Ishikawa (cell line): ENCODE measurements at regions not wholly inside any gene's neighbourhood (a gene's known extent, or its start where the extent isn't known, plus 50 kb on each side); places are given as distances from the start of the nearest gene placed in this dataset.

ENCODE experiments used
- CEBPB ChIP-seq: IDR thresholded peaks from 2 replicates; pipeline ENCODE4 v1.6.1; 2012
- EGR1 ChIP-seq: IDR thresholded peaks from 2 replicates; pipeline ENCODE4 v1.6.1; 2012
- EP300 ChIP-seq: IDR thresholded peaks from 2 replicates; pipeline ENCODE4 v1.6.1; 2012; ENCODE audit warnings: borderline replicate concordance
- FOXM1 ChIP-seq: IDR thresholded peaks from 2 replicates; pipeline ENCODE4 v1.6.1; 2012; ENCODE audit warnings: low read depth, borderline replicate concordance
- NFIC ChIP-seq: IDR thresholded peaks from 2 replicates; pipeline ENCODE4 v1.6.1; 2012
- RAD21 ChIP-seq: IDR thresholded peaks from 2 replicates; pipeline ENCODE4 v1.6.1; 2012; ENCODE audit warnings: low read depth
- TAF1 ChIP-seq: IDR thresholded peaks from 2 replicates; pipeline ENCODE4 v1.6.1; 2012; ENCODE audit warnings: low read depth, mild to moderate bottlenecking
- TCF12 ChIP-seq: IDR thresholded peaks from 2 replicates; pipeline ENCODE4 v1.6.1; 2012; ENCODE audit warnings: low read depth
- TEAD4 ChIP-seq: IDR thresholded peaks from 2 replicates; pipeline ENCODE4 v1.6.1; 2012
- YY1 ChIP-seq: IDR thresholded peaks from 2 replicates; pipeline ENCODE4 v1.6.1; 2012; ENCODE audit warnings: low read depth
- ZBTB7A ChIP-seq: IDR thresholded peaks from 2 replicates; pipeline ENCODE4 v1.6.1; 2012; ENCODE audit warnings: low read depth
- TF ChIP-seq, protein P1 (sequence below): IDR thresholded peaks from 2 replicates; pipeline ENCODE4 v1.6.1; 2012
- TF ChIP-seq, protein P2 (sequence below): IDR thresholded peaks from 2 replicates; pipeline ENCODE4 v1.6.1; 2012; ENCODE audit warnings: low read depth, mild to moderate bottlenecking

DNA sequence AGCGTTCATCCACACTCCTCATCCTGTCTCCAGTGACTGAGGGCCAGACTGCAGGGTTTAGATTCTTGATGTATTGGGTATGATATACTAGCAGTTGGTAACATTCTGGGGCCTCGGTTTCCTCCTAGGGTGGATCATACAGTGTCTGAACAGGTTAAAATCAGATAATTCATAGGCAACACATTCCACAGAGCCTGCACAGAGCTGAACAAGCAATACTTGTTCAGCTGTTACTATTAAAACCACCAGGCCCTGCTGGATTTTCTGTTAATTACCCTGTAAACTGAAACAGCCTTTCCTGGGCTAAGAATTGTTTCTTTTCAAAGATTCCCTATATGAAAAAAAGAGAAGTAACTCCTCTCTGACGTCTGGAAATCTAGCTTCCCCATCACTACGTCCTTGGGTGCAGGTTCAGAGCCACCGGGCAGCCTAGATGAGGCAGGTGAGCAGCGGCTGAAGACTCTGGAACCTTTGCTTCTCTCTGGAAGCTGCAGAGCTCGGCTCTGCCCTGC is 1313.5 kb upstream of the WWC1 start:
- TF ChIP-seq, protein P1, sequence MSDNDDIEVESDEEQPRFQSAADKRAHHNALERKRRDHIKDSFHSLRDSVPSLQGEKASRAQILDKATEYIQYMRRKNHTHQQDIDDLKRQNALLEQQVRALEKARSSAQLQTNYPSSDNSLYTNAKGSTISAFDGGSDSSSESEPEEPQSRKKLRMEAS = no peak
- TF ChIP-seq, protein P2, sequence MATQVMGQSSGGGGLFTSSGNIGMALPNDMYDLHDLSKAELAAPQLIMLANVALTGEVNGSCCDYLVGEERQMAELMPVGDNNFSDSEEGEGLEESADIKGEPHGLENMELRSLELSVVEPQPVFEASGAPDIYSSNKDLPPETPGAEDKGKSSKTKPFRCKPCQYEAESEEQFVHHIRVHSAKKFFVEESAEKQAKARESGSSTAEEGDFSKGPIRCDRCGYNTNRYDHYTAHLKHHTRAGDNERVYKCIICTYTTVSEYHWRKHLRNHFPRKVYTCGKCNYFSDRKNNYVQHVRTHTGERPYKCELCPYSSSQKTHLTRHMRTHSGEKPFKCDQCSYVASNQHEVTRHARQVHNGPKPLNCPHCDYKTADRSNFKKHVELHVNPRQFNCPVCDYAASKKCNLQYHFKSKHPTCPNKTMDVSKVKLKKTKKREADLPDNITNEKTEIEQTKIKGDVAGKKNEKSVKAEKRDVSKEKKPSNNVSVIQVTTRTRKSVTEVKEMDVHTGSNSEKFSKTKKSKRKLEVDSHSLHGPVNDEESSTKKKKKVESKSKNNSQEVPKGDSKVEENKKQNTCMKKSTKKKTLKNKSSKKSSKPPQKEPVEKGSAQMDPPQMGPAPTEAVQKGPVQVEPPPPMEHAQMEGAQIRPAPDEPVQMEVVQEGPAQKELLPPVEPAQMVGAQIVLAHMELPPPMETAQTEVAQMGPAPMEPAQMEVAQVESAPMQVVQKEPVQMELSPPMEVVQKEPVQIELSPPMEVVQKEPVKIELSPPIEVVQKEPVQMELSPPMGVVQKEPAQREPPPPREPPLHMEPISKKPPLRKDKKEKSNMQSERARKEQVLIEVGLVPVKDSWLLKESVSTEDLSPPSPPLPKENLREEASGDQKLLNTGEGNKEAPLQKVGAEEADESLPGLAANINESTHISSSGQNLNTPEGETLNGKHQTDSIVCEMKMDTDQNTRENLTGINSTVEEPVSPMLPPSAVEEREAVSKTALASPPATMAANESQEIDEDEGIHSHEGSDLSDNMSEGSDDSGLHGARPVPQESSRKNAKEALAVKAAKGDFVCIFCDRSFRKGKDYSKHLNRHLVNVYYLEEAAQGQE = no peak
- no peak for TF ChIP-seq TCF12
- no peak for TF ChIP-seq RAD21
- TF ChIP-seq EP300 = no peak
- no peak for TF ChIP-seq ZBTB7A
- TF ChIP-seq NFIC = no peak
- TF ChIP-seq CEBPB = no peak
- no peak for TF ChIP-seq TEAD4
- no peak for TF ChIP-seq EGR1
- no peak for TF ChIP-seq FOXM1
- TF ChIP-seq TAF1 = no peak
- TF ChIP-seq YY1 = no peak
